ENCODE measurements at regions not wholly inside any gene's neighbourhood (a gene's known extent, or its start where the extent isn't known, plus 50 kb on each side); places are given as distances from the start of the nearest gene placed in this dataset.
"Not testable (repeated sequence)": the region's sequence is repeated elsewhere in the genome, so short reads cannot be mapped to it uniquely, and the experiment has no call there.

DNA sequence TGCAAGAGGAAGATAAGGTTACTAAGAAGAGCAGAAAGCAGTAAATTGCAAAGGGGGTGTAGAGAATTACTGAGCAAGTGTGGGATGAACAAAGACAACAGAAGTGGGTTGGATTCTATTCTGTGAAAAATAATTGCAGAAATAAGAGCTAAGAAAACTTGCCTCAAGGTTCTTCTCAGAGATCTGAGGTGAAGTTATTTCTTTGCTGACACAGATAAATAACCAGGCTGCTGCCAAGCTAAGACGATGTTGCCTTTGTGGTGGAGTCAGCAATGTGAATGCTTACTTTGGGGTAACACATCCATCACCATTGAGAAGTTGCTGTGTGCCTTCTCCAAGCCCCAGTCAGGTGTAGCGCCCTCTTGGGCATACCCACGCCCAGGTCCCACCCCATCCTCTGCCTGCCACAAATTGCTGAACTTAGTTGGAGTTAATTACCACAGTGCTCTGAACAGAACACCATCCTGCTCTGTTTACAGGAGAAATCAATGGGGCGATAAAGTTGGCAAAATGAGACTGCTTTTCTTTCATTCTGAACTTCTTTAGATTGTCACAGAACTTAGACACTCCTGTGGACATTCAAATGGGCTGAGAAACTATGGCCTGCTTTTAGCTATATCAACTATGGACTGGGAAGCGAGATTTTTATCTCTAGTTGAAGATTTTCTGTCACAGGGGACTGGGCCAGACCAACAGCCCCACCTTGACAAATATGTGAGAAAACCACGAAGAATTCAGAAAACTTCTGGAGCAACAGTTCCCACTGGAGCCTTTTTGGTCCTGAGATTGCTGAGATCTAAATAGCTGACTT lies 283.6 kb downstream of the TMX3 start:
- DNase-seq (ENCODE audit: low spot score) = no peak

DNA sequence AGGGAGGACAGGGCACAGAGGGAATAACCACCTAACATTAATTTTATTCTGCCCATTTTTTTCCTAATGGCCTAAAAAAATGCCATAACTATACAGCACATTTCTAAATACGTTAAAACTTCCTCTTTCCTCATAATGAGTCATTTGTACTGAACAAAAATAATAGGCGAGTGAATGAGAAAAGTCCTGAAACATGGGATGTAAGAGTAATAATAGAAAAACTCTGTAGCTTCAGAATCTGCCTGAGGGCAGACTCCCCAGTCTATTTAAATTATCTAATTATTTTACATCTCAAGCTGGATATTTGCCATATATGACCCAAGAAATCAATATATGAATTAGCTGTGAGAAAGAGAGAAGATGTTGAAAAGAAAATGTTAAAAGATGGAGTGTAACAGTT lies 285.1 kb downstream of the TMX3 start:
- DNase-seq (ENCODE audit: low spot score) = no peak

DNA sequence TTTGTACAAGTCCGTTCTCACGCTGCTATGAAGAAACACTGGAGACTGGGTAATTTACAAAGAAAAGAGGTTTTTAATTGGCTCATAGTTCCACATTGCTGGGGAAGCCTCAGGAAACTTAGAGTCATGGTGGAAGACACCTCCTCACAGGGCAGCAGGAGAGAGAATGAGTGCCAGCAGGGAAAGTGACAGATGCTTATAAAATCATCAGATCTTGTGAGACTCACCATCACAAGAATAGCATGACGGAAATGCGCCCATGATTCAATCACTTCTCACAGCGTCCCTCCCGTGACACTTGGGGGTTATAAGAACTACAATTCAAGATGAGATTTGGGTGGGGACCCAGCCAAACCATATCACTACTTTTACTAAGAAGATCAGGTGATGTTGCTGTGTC lies 285.8 kb downstream of the TMX3 start:
- DNase-seq (ENCODE audit: low spot score) = no peak

DNA sequence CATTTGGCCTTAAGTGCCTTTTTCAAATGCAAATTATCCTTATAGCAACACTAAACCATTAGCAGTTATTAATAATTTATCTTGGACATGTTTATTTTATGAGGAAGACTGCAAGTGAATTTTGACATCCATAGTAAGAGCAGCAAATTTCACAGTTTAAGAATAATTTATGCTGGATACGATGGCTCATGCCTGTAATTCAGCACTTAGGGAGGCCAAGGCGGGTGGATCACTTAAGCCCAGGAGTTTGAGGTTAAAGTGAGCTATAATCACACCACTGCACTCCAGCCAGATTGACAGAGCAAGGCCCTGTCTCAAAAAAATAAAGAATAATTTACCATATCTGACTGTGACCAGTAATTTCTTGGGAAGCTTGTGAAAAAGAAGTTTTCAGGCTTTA lies 286.2 kb downstream of the TMX3 start:
- no peak for DNase-seq (ENCODE audit: low spot score)

DNA sequence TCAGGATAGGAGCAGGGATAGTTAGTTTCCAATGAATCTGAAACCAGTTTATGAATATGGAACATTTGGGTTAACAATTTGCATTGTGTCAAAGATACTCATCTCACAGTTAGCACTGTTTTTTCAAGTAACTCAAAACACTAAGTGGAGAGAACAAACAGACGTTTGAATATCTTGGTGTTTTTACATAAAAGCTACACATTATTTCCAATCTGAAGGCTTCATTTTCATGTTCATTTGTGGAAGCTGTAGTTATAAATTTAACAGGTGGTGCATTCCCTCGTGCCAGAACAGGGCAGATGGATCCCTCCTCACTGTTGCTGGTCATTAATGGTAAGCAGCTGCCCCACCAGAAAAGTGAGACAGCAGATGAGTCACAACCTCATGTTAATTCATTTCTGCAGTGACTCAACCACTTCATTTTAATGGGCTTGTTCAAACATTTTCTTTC lies 286.9 kb downstream of the TMX3 start:
- no peak for DNase-seq (ENCODE audit: low spot score)

DNA sequence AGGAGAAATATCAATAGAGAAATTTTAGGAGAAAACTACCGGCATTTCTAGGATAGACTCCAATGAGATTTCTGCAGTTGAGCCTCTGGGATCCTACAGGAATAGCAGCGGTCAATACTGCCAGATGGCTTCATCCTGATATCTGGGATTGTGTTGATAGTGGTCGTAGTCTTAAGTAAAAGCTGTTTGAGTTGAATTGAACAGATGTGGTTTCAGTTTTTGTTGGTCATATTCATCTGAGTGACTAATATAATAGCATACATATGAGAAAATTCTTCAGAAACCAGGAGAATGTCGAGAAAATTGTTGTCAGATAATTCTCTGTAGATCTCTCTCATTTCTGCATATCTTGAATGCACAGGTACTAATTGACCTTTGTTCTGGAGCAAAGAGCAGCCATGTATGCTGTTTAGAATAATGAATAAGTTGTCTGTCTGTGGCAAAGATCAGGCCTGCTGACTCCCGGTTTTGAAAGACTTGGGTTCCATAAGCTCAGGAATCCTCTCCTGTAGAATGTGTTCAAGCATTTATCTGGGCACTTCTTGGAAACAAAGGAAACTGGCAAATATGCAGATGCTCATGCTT lies 288.1 kb downstream of the TMX3 start:
- DNase-seq (ENCODE audit: low spot score) = no peak

DNA sequence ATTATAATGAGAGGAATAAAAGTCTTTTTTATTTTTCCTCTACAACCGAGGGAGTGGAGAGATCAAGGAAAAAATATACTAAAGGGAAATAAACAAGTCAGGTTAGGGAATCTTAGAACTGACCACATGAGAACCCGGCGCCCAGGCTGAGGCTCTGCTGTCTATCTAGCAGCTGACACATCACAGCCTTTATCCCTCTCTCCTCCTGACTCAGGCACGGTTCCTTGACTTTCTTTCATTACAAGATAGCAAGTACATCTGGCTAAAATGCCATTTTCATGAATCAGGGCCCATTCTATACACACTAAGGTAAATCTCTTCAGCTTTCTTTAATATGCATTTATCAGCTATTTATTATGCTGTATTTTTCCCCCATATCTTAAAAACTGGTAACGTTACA lies 296.0 kb downstream of the TMX3 start:
- no peak for DNase-seq (ENCODE audit: low spot score)

DNA sequence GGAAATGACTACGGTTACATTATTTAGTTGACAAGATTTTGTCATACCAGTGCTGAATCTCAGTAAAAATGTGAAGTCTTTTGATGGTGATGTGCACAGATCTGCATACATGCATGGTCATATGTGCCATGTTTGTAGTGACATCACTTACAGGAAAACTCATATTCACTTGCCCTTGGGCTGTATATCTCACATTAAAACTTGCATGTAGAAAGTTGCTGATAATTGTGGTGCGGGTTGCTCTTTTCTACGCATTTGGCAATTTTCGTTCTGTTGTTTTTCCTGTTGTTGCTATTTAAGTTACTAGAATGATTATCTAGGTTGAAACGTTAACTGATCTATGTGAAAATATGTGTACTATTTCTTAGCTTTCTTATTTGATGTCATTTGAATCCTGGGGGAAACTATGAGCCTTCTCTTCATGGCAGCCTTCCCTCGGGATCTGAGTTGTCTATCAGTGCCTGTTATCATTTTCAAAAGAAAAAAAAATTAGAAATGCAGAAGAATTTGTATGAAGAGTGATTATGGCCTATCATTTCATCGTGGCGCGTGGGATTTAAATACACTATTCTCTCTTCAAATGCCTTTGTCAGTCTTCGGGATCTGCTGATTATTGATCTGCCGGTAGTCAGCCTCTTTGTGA lies 296.6 kb downstream of the TMX3 start:
- no peak for DNase-seq (ENCODE audit: low spot score)

DNA sequence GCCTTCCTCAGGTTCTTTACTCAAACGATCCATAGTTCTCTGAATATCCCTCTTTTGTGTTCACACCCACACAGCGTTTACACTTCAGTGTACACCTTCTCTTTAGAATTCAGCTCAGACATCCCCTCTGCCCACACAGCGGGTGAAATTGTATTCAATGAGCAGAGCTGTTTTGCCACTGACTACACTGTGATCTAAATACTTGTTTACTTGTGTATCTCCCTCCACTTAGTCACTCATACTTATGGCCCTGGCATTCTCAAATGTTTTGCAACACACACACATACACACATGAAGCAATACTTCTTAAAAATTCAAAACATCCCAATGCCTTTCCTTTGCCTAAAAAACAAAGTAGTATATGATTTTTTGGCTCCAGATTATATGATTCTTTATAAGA lies 297.1 kb downstream of the TMX3 start:
- DNase-seq (ENCODE audit: low spot score) = no peak

DNA sequence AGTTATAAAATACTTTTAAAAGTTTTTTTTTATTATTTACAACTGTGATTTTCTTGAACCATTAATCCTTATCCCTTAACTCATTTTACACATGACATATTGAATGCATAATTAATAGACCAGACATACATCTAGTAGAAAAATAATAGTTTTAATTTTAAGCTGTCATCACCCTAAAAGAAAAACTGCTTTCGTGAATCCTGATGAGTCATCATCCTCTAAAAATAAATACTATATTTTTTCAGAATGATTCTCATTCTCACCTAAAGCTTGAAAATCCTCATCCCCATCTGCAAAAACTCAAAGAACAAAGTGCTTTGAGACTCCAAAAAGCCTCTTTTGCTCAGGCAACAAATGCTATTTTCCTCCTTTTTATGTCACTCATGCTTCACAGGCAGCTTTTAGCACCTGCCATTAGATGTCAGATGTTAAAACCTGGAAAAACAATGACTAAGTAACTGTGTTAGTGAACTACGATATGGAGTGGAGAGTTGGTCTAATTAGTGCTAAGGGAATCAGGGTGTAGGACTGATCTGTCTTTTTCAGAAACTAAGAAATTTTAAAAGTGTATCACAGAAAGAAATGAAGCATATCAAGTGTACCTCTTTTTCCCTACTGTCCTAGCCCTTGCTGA lies 297.6 kb downstream of the TMX3 start:
- no peak for DNase-seq (ENCODE audit: low spot score)

DNA sequence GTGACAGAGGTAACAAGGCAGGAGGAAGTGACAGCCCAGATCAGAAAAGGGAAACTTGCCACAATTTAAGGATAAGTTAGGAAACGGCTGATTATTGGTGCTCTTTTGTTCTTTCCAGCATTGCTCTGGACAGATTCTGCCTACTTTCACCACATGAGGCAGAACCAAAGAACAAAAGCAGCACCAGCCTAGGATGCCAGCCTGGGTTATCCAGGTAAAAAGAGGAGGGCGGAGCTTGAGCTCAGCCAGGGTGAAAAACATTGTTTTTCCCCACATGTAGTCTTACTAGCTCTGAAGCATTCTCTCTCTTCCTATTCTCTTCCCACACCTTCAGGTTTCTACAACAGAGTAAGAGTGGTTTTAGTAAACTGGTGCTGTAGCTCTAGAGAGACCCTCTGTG lies 300.5 kb downstream of the TMX3 start:
- no peak for DNase-seq (ENCODE audit: low spot score)

DNA sequence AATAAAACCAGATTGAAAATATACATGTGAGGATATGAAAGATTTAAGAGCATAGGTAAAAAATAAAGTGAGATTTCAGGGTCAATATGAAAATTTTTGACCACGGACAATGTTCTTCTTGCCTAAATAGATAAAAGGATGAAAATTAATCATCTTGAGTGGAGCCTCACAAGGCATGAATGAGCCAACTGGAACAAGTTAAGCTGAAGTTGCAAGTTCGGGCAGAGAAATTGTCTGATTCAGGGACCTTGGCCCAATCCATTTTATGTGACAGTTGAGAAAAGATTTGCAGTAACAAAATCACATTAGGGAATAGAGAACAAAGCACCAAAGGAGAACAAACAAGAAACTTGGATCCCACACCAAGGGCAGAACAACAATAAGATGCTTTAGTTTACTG lies 305.3 kb downstream of the TMX3 start:
- no peak for DNase-seq (ENCODE audit: low spot score)

DNA sequence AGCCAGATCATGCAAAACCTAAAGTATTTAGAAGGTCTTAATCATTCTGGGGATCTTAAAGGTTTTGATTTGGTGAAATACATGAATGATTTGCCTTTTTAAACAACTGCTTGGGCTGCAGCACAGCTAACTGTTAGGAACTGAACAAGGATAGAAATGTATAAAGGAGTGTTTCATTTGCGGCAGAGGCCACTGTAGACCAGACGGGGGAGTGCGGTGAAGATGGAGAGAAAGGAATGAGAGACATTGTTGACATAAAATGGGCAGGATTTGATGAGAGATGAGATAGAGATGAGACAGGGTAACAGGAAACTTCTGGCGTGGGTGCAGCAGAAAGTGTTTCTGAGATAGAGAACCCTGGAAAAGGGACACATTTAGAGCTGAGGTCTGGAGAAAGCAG lies 308.1 kb downstream of the TMX3 start:
- DNase-seq (ENCODE audit: low spot score) = no peak

DNA sequence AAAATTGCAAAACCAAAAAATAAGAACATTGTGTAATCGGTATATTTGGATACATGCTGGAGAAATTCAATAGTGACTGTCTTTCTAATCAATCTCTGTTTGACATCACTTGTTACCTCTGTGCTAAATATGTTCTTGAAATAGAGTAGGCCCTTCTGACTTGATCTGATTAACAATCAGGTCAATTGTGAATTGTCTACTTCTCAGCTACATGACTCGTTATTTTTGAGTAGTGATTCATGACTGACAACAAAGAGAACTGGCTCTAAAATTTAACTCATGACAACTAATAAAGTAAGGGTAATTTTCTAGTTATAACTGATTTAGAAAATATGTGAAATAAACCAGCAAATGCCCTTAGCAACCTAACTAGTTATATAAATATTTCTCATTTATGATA lies 312.1 kb downstream of the TMX3 start:
- no peak for DNase-seq (ENCODE audit: low spot score)

DNA sequence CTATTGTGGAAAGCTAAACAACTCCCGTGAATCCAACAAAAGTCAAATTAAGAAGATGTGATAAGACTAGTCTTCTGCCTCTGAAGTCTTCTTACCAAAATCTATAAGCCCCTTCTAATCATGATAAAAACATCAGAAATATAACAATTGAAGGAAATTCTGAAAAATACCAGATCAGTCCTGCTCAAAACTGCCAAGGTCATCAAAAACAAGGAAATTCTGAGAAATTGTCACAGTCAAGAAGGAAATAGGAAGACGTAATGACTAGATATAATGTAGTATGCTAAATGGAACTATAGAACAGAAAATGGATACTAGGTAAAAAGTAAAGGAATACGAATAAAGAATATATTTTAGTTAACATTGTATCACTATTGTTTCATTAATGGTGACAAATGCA lies 314.0 kb downstream of the TMX3 start:
- no peak for DNase-seq (ENCODE audit: low spot score)

DNA sequence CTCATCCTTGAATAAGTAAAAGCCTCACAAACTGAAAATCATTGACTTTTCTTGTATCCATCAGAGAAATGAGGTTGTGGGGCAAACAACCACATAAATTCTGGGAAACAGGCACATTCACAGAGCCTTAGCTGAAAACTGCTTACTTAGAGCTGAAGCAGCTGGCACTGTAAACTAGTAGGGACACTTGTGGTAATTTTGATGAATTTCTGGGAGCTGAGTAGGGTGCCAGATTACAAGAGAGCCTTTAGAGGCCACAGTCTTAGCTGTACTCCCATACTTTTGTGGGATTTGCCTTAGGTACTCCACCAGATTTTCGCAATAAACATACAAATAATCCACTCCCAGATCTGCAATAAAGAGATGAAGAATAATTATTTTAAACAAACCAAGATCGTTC lies 315.2 kb downstream of the TMX3 start:
- no peak for DNase-seq (ENCODE audit: low spot score)

DNA sequence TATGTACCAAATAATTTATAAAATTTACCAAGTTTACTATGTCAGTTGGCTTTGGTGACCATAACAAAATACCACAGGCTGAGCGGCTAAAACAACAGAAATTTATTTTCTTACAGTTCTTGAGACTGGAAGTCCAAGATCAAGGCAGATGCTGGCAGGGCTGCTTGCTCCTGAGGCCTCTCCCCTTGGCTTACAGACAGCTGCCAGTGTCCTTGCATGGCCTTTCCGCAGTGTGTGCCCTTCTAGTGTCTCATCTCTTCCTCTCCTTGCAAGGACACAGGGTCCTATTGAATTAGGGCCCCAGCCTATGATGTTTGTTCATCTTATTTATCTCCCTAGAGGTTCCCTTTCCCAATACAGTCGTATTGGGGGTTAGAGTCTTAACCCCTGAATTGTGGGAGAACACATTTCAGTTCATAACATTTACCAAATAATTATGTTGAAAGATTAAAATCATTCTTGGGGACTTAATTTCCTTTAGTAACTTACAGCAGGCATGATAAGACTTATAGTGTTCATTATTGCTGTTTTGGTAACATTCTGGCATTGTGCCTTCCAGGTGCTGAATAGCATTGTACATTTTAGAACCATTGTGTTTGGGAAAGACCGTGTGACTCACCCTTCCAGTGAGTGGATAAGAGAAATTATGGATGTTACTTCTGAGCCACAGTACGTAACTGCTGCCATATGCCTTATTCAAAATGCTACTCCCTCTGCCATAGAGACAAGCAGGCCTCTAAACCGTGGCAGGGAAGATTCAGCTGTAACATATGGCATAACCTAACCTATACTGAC lies 317.5 kb downstream of the TMX3 start:
- no peak for DNase-seq (ENCODE audit: low spot score)

DNA sequence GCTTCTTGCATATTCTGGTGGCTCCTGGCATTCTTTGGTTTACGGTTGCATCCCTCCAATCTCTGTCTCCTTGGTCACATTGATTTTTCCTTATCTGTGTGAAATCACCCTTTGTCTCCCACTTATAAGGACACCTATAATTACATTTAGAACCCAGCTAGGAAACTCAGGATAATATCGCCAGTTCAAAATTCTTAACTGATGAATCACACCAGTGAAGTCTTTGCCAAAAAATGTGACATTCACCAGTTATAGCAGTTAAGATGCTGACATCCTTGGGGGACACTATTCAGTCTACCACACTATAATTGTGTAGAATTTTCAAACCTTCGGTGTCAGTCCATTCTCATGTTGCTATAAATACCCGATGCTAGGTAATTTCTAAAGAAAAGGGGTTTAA lies 320.2 kb downstream of the TMX3 start:
- no peak for DNase-seq (ENCODE audit: low spot score)

DNA sequence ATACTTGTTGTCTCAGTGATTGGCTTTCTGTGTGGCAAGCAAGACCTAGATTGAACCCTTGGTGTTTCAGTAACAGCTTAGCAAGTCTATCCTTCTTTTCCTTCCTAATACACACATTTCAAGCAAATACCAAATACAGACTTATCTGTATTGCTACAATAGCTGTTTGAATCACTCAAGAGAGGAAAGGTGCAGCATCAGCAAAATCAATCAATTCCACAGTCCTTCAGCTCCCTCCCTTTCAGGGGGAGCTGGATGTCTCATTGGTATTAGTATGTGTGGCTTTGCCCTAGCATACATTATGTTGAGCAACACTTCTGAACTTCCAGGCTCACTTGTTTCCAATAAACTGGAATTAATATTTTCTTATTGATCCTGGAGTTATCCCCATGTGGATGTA lies 323.1 kb downstream of the TMX3 start:
- no peak for DNase-seq (ENCODE audit: low spot score)

DNA sequence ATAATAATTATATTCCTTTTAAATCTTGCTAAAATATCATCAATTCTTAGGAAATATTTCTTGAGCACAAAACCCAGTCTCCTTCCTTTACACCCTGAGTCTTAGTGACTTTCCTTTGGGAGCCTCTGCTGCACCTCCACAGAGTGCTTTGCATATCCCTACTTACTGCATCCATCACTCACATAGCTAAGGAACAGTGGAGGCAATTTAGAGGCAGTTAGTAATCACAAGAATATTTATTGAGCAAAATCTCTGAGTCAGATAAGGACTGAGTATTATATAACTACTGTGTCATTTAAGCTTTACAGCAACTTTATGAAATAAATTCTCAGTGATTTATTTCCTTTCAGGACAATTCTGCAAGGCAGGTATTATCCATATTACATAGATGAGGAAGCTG lies 327.7 kb downstream of the TMX3 start:
- no peak for DNase-seq (ENCODE audit: low spot score)

DNA sequence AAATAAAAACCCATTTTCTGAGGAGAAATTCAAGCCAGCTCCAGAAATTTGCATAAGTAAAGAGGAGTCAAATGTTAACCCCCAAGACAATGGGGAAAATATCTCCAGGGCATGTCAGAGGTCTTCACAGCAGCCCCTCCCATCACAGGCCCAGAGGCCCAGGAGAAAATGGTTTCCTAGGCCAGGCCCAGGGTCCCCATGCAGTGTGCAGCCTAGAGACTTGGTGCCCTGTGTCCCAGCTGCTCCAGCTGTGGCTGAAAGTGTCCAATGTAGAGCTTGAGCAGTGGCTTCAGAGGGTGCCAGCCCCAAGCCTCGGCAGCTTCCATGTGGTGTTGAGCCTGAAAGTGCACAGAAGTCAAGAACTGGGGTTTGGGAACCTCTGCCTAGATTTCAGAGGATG lies 330.9 kb downstream of the TMX3 start:
- DNase-seq (ENCODE audit: low spot score) = not testable (repeated sequence)

All from mesenteric fat pad (tissue), 1 donor.